Testis (tissue), 2 donors: ENCODE measurements at regions not wholly inside any gene's neighbourhood (a gene's known extent, or its start where the extent isn't known, plus 50 kb on each side); places are given as distances from the start of the nearest gene placed in this dataset.

Experiments used
- POLR2A ChIP-seq: fragments of 450-650 bp; IDR thresholded peaks from one replicate; pipeline ENCODE4 v1.6.1; 2017; ENCODE audit warnings: antibody characterized with exemption, mild to moderate bottlenecking, moderate library complexity
- TF ChIP-seq, protein P1 (sequence below), 3 experiments: fragments of 450-650 bp in 2 of 3; fragments of 200-600 bp in 1 of 3; sonication (generic) in 1 of 3; IDR thresholded peaks; one replicate each; pipeline ENCODE4 v1.5.1; 2016 to 2019; ENCODE audit warnings: antibody characterized with exemption in 3 of 3, mild to moderate bottlenecking in 2 of 3, moderate library complexity in 1 of 3

GRCh38 chr4:27088491-27088890, 227.8 kb downstream of the STIM2 start:
- TF ChIP-seq, protein P1, sequence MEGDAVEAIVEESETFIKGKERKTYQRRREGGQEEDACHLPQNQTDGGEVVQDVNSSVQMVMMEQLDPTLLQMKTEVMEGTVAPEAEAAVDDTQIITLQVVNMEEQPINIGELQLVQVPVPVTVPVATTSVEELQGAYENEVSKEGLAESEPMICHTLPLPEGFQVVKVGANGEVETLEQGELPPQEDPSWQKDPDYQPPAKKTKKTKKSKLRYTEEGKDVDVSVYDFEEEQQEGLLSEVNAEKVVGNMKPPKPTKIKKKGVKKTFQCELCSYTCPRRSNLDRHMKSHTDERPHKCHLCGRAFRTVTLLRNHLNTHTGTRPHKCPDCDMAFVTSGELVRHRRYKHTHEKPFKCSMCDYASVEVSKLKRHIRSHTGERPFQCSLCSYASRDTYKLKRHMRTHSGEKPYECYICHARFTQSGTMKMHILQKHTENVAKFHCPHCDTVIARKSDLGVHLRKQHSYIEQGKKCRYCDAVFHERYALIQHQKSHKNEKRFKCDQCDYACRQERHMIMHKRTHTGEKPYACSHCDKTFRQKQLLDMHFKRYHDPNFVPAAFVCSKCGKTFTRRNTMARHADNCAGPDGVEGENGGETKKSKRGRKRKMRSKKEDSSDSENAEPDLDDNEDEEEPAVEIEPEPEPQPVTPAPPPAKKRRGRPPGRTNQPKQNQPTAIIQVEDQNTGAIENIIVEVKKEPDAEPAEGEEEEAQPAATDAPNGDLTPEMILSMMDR (IDR thresholded peaks at IDR 0.05): no peak
- TF ChIP-seq POLR2A: no peak
